Astrocyte of the cerebellum (primary cell): ENCODE measurements at regions not wholly inside any gene's neighbourhood (a gene's known extent, or its start where the extent isn't known, plus 50 kb on each side); places are given as distances from the start of the nearest gene placed in this dataset.

Experiments used
- DNase-seq: peaks from one replicate; pipeline ENCODE4 v3.0.0-alpha.2; 2011; ENCODE audit warnings: low read depth
- H3K4me3 ChIP-seq: 2 replicates; pipeline ENCODE4 v1.5.1; 2011; ENCODE audit warnings: mild to moderate bottlenecking, low read depth, low read length, moderate library complexity
- in situ Hi-C: cut with HindIII; loops from 2 replicates; pipeline ENCODE4 v1.10.0; 2017; ENCODE audit warnings: low sequenced_read_pairs
- TF ChIP-seq, protein P1 (sequence below): IDR thresholded peaks from 2 replicates; pipeline ENCODE4 v1.5.1; 2012; ENCODE audit warnings: low read length, low read depth, moderate library complexity, mild to moderate bottlenecking; ENCODE audit errors: missing control alignments

DNA sequence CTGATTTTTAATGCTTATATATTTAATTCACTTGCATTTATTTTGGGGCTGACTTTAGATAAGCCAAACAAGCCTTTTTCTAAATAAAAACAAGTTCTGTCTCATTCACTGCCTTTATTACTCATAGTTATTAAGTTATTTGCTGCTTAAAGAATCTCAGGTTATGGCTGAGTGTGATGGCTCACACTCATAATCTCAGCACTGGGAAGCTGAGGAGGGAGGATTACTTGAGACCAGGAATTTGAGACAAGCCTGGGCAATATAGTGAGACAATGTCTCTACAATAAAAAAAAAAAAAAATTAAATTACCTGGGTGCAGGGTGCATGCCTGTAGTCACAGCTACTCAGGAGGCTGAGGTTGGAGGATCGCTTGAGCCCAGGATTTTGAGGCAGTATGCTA lies 85.0 kb upstream of the MAN2A1 start:
- TF ChIP-seq, protein P1, sequence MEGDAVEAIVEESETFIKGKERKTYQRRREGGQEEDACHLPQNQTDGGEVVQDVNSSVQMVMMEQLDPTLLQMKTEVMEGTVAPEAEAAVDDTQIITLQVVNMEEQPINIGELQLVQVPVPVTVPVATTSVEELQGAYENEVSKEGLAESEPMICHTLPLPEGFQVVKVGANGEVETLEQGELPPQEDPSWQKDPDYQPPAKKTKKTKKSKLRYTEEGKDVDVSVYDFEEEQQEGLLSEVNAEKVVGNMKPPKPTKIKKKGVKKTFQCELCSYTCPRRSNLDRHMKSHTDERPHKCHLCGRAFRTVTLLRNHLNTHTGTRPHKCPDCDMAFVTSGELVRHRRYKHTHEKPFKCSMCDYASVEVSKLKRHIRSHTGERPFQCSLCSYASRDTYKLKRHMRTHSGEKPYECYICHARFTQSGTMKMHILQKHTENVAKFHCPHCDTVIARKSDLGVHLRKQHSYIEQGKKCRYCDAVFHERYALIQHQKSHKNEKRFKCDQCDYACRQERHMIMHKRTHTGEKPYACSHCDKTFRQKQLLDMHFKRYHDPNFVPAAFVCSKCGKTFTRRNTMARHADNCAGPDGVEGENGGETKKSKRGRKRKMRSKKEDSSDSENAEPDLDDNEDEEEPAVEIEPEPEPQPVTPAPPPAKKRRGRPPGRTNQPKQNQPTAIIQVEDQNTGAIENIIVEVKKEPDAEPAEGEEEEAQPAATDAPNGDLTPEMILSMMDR = no peak
- in situ Hi-C loops = no loop called here

DNA sequence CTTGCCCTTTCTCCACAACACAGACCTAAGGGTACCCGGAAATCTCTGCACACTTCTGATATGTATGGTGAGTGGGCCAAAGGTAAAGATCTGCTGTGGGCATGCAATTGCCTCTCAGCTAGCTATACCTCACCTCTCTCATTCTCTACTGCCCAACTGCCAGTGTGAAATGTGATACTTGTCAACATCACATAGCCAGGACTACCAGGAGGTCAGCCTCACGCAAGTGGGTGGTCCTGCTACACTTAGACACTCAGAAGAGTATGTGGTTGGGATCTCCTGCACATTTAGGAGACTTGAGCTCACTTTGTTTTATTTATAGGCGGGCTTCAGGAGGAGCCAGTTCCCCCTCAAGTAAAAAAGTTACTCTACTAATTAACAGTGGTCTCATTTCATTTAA lies 88.0 kb upstream of the MAN2A1 start:
- in situ Hi-C loops = no loop called here
- no peak overlapping the region for H3K4me3 ChIP-seq
- DNase-seq = no peak
- TF ChIP-seq, protein P1 = no peak

More for the DNA sequence above, 85.0 kb upstream of the MAN2A1 start:
- DNase-seq = no peak
- H3K4me3 ChIP-seq = no peak overlapping the region

DNA sequence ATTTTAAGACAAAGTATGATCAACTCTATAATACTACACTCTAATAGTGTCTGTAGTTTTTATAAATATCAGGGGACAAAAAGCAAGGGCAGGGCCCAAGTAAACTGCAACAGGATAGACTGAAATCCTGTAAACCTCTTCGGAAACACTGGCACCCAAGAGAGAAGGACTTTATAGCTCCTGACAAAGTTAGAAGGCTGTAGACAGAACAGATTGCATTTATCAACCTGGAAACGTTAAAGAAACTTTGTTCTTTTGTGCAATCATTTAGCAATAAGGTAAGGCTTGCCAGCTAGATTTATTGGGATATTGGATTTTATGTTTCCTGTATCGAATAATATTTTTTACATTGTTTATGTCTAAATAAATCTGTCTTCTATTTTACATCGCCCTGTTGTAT lies 91.8 kb upstream of the MAN2A1 start:
- no peak overlapping the region for H3K4me3 ChIP-seq
- in situ Hi-C loops = no loop called here
- TF ChIP-seq, protein P1 = no peak
- DNase-seq = no peak

DNA sequence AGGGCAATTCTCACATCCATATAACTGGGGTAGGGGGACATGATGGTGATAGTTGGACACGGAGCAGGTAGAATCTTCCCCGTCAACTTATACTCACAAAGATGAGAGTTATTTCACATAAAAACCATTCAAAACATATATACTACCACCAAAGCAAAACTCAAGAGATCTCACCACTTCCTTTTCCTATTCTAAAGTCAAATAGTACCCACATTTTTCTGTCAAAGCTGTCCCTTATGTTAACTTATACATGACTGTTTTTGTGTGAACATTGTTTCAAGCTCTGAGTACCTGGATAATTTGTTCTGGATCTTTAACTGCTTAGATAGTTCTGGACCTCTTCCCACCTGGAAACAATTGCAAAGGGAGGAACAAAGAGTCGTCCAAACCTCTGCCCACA lies 95.5 kb upstream of the MAN2A1 start:
- TF ChIP-seq, protein P1 = no peak
- in situ Hi-C loops = no loop called here
- no peak for DNase-seq
- no peak overlapping the region for H3K4me3 ChIP-seq

DNA sequence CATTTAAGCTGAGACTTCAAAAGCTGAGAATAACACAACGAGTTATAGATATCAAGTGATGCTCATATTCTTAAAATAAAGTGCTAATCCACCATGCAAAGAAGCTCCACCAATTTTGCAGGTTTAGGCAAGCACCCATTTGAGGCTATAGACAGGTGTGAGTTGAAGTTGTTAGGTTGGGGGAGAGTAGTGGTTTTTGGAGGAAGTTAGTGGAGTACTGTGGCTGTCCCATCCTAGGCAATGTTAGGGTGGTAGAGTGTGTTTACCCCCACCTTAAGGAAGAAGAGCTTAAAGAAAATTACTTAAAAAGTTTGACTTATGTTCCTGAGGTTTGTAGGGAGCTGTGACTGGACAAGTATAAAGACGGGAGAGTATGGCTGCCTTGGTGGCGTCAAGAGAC lies 98.9 kb upstream of the MAN2A1 start:
- H3K4me3 ChIP-seq = no peak overlapping the region
- TF ChIP-seq, protein P1 = no peak

DNA sequence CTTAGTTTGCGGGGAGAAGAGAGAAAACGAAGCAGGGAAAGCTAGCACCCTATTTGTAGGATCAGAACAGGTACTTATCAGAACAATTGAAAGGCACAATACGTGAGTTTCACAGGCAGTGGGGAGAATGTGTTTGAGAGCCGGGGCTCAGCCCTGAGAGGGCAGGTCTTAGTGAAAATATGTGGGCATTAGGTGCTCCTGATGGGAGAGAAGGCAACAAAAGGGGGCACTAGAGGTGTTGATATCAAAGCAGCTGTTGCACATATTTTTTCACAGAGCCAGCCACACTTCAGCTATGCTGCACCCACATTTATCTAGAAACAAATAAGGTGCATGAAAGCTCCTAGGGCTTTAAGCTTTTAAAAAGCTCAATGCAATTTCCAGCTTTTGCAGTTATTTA lies 99.7 kb upstream of the MAN2A1 start:
- no peak overlapping the region for H3K4me3 ChIP-seq
- in situ Hi-C loops = no loop called here
- TF ChIP-seq, protein P1 = no peak
- DNase-seq = no peak

More for the DNA sequence above, 98.9 kb upstream of the MAN2A1 start:
- in situ Hi-C loops = no loop called here
- no peak for DNase-seq

DNA sequence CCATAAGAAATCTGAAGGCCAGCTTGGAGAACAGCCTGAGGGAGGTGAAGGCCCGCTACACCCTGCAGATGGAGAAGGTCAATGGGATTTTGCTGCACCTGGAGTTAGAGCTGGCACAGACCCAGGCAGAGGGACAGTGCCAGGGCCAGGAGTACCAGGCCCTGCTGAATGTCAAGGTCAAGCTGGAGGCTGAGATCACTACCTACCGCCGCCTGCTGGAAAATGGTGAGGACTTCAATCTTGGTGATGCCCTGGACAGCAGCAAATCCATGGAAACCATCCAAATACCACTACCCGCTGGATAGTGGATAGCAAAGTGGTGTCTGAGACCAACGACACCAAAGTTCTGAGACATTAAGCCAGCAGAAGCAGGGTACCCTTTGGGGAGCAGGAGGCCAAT lies 100.5 kb upstream of the MAN2A1 start:
- DNase-seq = no peak
- TF ChIP-seq, protein P1 = no peak
- no peak overlapping the region for H3K4me3 ChIP-seq
- in situ Hi-C loops = no loop called here
